ENCODE measurements at regions not wholly inside any gene's neighbourhood (a gene's known extent, or its start where the extent isn't known, plus 50 kb on each side); places are given as distances from the start of the nearest gene placed in this dataset.
A peak's percentile ranks its signal among the peaks of the same experiment; 100 is the strongest.
"Not testable (repeated sequence)": the region's sequence is repeated elsewhere in the genome, so short reads cannot be mapped to it uniquely, and the experiment has no call there.

DNA sequence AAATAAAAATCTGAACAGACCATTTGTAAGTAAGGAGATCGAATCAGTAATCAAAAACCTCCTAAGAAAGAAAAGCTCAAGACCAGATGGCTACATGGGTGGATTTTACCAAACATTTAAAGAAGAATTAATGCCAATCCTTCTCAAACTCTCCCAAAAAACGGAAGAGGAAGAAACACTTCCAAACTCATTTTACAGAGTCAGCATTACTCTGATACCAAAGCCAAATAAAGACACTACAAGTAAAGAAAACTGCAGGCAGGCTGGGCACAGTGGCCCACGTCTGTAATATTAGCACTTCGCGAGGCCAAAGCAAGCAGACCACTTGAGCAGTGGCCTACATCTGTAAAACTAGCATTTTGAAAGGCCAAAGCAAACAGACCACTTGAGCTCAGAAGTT, 159.8 kb downstream of the DPY19L2 start:
- no peak for DNase-seq (ENCODE audit: low read depth)

DNA sequence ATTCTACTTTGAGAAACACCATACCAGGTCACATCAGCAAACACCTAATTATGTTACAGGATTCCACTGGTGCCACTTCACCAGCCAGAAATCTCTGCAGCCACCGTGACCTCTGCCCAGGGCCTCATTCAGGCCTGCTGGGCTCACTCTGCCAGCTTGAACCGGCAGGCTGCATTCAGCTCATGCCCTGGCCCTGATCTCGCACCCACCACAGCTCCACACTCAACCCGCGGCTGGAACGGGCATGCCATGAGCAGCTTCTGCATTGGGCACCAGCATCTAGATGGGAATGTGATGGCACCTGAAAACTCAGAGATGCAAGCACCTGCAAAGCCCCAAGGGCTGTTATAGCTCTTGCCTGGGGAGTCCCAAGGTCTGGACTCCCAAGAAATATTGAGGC, 168.7 kb downstream of the DPY19L2 start:
- DNase-seq (ENCODE audit: low read depth), result no peak

DNA sequence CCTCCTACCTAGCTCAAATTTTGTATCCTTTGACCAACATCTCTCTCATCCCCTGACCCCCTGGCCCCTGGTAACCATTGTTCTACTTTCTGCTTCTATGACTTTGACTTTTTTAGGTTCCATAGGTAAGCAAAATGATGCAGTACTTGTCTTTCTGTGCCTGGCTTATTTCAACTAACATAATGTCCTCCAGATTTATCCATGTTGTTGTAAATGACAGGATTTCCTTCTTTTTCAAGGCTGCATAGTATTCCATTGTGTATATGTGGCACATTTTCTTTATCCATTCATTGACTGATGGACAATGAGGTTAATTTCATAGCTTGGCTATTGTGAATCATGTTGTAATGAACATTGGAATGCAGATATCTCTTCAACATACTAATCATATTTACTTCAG, 170.1 kb downstream of the DPY19L2 start:
- DNase-seq (ENCODE audit: low read depth), result no peak

DNA sequence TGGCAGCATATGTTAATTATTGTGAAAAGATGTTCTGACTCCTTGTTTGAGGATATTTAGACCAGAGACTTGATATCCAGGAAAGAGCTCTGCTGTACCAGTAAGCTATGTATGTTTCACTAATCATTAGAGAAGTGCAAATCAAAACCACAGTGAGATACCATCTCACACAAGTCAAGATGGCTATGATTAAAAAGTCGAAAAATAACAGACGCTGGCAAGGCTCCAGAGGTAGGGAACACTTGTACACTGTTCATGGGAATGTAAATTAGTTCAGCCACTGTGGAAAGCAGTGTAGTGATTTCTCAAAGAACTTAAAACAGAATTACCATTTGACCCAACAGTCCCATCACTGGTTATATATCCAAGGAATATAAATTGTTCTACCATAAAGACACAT, 171.6 kb downstream of the DPY19L2 start:
- no peak for DNase-seq (ENCODE audit: low read depth)

DNA sequence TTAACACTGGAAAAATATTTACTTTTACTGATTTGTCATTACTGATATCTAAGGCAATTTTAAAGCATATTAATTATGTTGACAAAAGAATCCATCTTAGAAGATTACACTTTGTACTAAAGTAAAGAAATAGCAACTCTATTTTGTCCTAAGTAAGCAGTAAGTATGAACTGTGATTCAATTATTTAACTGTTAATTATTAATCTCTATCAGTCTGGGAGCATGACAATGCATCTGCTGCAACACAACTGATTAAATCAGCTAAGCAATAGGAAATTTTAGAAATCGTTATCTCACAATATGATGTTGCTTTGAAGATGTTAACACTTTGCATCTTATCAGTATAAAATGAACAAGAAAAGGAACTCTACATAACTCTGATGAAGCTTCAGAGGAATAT, 172.3 kb downstream of the DPY19L2 start:
- no peak for DNase-seq (ENCODE audit: low read depth)

DNA sequence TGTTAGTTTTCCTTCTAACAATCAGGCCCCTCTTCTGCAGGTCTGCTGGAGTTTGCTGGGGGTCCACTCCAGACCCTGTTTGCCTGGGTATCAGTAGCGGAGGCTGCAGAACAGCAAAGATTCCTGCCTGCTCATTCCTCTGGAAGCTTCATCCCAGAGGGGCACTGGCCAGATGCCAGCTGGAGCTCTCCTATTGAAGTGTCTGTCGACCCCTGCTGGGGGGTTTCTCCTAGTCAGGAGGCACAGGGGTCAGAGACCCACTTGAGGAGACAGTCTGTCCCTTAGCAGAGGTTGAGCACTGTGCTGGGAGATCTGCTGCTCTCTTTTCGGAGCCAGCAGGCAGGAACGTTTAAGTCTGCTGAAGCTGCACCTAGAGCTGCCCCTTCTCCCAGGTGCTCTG, 174.9 kb downstream of the DPY19L2 start:
- DNase-seq (ENCODE audit: low read depth), result not testable (repeated sequence)

DNA sequence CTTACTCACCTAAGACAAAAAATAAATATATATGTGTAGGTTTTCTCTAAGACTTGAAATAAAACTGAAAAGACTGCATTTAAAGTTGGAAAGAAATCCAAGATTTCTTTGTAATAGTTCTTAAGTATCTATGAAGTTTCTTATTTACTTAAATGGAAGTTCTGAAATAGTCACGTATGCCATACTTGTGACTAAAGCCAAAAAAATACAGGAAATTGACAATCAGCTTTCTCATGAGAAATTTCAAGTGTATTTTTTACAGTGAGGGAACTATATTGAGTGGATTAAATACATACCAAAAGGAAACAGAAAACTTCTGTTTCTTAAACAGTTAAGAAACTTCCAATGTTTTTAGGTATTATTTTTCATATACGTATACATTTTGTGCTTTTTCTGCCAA, 188.1 kb downstream of the DPY19L2 start:
- DNase-seq (ENCODE audit: low read depth), result no peak

DNA sequence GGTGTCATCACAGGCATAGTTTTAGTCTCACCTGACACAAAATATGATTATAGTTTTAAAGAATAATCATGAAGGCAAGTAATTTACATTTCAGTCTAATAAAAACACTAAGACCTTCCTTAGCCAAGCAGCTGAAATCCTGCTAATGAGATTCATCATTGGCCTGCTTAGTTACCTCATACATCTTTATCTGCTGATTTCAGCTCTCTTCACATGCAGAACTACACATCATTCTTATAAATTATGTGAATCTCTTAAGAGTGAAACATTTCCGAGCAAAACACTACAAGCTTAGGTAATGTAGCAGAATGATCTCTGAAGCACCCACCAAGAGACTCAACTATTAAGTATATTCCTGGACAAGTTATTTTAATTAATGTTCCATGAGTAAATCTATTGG, 198.1 kb downstream of the DPY19L2 start:
- no peak for DNase-seq (ENCODE audit: low read depth)

DNA sequence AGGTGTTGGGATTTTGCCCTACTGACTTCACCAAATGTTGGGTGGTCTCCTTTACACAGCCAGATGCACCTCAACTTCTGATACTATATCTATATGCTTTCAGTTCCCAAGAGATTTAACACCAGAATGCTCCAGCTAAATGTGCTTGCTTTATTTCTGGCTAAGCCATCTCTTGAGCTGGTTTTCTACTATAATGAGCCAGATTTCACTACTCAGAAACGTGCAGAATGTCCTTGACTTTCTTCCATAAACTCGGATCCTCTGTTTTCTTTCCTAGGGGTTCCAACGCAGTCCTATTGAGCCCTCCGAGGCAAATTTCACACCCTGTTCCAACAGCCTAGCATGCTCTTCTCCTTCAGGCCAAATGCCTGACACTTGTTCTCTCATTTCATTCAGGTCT, 200.3 kb downstream of the DPY19L2 start:
- DNase-seq (ENCODE audit: low read depth), result no peak

DNA sequence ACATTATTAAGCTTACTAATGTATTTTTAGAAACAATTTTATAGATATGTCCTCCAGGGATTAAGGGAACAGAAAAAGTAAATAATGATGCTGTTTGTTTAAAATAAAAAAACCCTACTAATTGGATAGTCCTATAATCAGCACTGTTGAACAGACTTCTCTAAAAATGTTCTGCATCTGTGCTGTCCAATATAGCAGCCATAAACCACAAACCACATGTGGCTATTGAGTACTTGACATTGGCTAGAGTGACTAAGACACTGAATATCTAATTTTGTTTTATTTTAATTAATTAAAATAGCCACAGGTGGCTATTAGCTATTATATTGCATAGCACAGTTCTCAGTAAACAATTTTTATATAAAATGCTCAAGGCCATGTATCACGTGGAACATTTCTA, 210.4 kb downstream of the DPY19L2 start:
- no peak for DNase-seq (ENCODE audit: low read depth)

DNA sequence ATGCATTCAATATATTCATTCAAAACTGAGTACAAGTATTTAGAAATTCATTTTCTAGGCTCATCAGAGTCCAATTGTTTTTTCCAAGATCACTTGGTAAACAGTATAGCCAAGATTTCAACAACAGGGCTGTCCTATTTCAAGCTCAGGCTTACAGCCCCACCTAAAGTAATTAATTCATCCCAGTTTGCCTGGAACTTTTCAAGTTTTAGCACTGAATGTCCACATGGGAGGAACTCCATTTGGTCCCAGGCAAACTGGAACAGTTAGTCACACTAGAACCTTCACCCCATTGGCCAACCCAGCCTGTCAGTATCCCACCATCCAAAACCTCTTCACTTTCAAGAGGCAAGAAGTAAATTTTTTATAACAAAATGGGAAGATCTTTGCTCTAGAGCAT, 210.9 kb downstream of the DPY19L2 start:
- DNase-seq (ENCODE audit: low read depth), result no peak

DNA sequence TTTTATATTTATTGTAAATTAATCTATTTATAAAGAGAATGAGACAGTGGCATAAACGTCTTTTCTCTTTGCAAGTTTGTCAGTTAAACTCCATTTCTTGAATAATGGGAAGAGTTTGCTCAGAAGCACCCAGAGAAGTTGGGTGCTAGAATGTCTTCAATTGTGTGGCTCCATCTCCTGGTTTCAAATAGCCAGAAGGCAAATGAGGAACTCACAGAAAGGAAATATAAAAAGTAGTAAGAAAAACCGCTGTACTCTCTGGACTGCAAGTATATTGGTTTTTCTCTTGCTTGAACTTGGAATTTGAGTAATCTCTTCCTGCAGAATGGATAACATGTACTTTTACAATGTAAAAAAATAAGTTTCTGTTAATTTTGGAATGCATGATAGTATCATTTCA, 217.5 kb downstream of the DPY19L2 start:
- DNase-seq (ENCODE audit: low read depth), result no peak

DNA sequence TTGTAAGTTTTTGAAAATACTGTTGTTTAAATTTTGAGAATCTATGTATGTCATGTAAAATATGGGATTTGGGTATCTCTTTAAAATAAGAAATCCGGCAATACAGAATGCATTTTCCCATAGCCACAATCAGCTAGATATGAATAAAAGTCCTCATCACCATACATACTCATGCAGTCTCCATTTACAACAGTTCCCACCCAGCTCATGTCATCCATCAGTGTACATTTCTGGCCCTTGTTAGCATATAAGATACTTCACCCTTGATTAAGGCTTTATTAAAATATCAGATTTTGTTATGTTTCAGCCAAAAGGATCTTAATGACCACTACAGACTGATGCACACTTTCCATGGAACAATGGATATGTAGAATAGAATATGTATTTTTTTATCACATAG, 218.0 kb downstream of the DPY19L2 start:
- no peak for DNase-seq (ENCODE audit: low read depth)

DNA sequence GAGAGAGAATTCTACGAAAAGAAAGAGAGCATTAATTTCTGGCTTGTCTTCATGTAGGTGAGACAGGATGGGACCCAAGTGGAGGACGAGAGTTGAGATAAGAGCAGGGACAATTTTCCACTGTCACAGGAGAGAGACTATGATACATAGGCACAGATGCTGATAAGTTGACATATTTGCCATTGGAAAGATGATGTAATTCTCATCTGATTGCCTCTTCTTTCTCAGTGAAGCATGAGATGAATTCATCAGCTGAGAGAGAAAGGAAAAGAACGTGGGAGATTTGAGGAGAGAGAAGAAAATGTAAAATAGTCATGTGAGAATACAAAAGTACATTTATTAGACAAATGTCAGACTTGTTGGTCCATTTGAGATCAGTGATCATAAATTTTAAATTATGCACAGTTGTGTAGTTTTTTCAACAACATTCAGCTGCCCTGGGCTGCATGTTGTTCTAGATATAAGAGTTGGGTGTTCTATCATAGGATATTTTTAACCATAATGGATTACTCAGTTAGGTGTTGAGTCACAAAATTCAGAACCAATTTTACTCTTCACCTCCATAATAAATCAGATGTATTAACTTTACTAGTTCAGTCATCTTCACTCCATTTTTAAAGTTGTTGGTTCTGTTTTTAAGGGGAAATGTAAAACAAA, 222.9 kb downstream of the DPY19L2 start:
- no peak for DNase-seq (ENCODE audit: low read depth)

DNA sequence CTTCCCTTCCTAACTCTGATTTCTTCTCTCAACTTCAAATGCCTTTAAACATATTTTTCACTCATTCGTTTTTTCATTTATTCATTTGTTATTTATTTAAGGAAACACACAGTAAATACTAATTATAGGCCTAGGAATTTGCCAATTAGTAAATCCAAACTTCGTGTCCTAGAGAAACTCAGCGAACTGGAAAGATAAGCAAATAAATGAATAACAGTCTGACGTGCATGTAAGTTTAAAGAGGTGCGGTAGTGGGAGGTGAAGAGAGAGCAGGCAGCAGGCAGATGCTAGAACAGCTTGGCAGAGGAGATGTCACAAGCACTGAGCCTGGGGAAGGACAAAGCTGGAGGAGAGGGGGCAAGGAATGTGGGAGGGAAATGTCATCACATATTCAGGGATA, 228.2 kb downstream of the DPY19L2 start:
- no peak for DNase-seq (ENCODE audit: low read depth)

DNA sequence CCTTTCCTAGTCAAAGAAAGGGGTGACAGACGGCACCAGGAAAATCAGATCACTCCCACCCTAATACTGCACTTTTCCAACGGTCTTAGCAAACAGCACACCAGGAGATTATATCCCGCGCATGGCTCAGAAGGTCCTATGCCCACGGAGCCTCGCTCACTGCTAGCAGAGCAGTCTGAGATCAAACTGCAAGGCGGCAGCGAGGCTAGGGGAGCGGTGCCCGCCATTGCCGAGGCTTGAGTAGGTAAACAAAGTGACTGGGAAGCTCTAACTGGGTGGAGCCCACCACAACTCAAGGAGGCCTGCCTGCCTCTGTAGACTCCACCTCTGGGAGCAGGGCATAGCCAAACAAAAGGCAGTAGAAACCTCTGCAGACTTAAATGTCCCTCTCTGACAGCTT, 233.9 kb downstream of the DPY19L2 start:
- DNase-seq (ENCODE audit: low read depth), result not testable (repeated sequence)

DNA sequence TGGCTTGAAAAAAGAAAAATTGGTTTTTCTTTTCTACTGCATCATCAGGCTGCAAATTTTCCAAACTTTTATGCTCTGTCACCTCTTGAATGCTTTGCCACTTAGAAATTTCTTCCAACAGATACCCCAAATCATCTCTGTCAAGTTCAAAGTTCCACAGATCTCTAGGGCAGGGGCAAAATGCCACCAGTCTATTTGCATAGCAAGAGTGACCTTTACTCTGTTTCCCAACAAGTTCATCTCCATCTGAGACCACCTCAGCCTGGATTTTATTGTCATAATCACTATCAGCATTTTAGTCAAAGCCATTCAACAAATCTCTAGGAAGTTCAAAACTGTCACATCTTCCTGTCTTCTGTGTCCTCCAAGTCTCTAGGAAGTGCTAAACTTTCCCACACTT, 240.3 kb downstream of the DPY19L2 start:
- not testable (repeated sequence) for DNase-seq (ENCODE audit: low read depth)

DNA sequence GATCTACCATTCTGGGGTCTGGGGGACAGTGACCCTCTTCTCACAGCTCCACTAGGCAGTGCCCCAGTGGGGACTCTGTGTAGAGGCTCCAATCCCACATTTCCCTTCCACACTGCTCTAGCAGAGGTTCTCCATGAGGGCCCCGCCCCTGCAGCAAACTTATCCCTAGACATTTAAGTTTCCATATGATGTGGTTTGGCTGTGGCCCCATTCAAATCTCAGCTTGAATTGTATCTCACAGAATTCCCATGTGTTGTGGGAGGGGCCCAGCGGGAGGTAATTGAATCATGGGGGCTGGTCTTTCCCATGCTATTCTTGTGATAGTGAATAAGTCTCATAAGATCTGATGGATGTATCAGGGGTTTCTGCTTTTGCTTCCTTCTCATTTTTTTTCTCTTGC, 241.3 kb downstream of the DPY19L2 start:
- peak; percentile 12 for DNase-seq (ENCODE audit: low read depth)

DNA sequence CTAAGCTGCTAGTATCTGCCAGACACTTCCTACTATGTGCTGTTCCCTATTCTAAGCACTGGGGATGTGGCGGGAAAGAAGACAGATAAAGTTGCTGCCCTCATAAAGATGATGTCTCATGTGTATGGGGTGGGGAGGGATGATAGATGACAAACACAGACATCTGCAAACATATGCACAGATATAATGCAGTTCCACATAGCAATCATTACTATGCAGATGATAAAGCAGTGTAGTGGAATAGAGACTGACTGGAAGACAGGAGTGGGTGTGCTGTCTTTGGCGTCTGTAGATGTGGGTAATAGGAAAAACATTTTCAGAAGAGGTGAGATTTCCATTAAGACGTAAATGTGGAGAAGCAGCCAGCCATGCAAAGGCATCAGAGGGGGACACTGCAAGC, 243.6 kb downstream of the DPY19L2 start:
- DNase-seq (ENCODE audit: low read depth), result no peak

DNA sequence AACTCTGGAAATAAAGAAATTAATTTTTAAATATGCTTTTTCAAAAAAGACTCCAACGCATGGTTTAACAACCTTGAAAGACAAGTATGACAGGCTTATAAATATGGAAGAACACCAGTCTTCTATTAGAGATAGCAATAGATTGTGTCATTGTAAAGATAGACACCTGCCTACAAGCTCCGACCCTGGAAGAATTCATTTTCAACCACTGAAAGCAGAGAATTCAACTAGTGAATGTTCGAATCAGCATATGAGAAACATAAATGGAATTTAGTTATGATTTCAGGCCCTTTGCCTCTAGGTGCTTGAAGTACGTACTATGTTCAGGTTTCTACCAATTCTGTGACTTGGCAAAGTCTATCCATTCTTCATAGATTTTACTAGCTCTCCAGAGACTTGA, 244.5 kb downstream of the DPY19L2 start:
- DNase-seq (ENCODE audit: low read depth), result no peak

DNA sequence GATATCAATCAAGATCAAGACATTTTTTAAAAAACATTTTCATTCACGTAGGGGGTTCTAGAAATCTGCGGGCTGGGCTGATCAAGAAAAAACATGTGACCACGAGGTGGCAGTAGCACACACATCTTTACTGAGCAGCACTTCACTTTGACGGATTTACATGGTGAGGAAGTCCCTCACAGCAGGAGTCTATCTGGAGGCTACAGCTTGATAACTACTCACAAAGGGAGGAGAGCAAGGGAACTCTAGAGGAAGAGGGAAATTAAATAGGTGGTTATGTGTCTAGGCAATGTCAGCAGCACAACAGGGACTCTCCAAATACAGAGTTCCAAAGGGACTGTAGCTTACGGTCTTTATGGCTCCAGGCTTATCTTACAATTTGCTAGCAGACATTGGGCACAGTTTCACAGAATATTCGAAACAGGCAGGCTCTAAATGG, 248.1 kb downstream of the DPY19L2 start:
- DNase-seq (ENCODE audit: low read depth), result peak; percentile 66

DNA sequence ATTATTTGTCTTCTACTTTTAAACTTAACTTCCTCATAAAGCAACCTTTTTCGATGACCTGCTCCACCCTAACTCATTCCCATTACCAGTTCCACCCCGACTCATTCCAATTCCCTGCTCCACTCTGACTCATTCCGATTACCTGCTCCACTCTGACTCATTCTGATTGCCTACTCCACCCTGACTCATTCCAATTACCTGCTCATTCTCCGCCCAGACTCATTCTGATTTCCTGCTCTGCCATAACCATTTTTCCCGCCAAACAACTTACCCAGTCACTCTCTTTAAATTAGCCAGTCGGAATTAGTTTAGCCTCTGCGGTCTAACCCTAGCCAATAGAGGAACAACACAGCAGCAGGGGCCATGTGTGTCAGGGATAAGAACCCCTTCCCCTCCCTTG, 249.1 kb downstream of the DPY19L2 start:
- DNase-seq (ENCODE audit: low read depth), result peak; percentile 15

DNA sequence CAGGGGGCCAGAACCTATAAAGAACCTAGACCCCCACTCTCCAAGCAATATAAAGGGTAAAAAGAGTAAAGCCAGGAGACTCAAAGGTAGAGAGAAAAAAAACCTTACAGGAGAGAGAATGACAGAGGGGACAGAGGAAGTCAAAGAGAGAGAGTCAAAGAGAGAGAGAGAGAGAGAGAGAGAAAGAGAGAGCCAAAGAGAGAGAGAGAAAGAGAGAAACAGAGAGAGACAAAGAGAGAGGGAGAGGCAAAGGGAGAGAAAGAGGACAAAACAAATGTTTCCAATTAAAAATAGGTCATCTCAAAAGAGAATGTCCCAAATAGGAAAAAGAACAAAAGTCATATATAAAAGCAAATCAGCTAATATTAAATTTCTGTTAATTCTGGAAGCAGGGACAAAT, 251.5 kb downstream of the DPY19L2 start:
- no peak for DNase-seq (ENCODE audit: low read depth)

DNA sequence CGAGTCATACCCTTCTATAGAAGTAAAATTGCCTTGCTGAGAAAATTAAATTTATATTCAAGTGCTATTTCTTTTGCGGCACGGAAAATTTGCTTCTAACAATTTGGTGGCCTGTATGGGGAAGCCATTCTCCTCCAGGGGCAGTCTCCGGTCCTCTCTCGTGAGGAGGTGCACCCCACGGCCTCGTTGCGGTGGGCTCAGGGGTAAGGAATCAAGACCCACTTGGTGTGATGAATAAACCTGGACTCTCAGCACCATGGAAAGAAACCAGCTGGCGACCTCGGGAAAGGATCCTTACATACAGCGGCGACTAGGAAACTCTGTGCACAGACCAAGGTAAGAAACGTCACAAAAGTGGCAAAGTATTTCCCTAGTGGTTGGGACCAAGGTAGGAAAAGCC, 252.9 kb downstream of the DPY19L2 start:
- no peak for DNase-seq (ENCODE audit: low read depth)

DNA sequence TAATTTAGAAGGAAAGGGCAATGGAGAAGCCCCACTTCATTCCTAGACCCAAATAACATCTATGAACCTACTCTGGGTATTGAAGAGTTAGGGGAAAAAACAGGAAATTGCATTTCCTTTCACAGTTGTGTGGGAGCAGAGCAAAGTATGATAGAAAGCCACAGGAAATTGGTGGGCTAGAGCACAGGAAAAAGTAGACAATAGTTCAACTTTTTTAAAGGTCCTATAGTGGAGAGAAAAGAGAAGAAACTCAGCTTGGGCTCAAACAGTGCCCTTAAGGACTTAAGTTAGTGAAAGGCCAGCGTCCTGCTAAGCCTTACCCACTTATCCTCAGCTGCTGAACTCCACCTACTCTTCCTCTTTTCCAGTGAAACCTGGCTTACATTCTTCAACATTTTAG, 258.1 kb downstream of the DPY19L2 start:
- no peak for DNase-seq (ENCODE audit: low read depth)

Data from RPMI7951 (cell line).